ENCODE measurements at regions not wholly inside any gene's neighbourhood (a gene's known extent, or its start where the extent isn't known, plus 50 kb on each side); places are given as distances from the start of the nearest gene placed in this dataset.

DNA sequence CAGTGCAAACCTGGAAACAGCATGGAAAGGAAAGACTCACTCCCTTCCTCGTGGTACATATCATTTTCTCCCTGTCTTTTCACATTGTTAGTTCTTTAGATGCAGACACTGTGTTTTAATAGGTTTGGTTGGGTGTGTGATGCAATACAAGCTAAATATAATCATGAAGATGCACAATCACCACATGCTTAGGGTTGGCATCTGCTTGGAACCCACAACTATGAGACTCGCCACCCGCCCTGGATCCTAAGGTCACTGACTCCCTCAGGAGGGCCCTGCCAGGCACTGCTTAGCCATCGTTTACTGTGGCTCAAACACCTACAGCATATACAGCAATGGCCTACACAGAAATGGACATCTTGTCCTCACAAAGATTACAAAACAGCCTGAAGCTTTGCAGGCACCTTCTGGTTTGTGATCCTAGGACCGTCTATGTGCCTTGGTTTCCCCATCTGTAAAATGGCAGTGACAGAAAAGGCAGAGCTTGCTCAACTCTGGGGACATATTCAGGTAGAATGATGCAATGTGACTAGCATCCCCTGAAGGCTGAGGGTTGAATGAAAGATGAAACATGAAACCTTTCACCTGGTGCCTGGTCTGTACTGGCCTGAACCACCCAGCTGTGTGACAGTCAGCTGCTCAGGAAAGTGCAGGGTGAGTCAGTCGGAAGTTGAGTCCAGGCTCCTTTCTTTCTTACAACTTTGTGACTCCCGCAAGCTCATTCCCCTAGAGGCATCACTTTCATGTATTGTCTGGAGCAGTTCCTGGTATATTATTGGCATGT, 123.6 kb upstream of the PFN2 start:
- no peak for DNase-seq (ENCODE audit: low read depth in 3 of 3)

DNA sequence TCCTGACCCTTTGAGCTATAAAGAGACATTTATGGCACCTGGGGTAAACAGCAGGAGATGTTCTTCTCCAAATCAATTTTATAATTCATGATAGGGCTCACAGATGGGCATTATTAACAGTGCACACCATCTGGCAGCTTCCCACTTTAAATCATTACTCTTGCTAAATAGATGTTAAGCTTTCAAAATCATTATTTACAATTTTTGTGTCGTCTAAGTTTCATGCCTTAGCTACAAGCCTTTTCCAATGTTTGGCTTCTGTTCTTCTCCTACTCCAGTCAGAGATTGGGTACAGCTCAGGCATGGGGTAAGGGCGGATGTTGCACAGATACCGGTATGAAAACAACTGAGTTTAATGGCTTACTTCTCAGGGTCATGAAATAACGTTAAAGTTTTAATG, 120.9 kb upstream of the PFN2 start:
- no peak for DNase-seq (ENCODE audit: low read depth in 3 of 3)

GRCh38 chr3:150090877-150091276, 120.2 kb upstream of the PFN2 start:
- DNase-seq (ENCODE audit: low read depth in 3 of 3), result no peak

DNA sequence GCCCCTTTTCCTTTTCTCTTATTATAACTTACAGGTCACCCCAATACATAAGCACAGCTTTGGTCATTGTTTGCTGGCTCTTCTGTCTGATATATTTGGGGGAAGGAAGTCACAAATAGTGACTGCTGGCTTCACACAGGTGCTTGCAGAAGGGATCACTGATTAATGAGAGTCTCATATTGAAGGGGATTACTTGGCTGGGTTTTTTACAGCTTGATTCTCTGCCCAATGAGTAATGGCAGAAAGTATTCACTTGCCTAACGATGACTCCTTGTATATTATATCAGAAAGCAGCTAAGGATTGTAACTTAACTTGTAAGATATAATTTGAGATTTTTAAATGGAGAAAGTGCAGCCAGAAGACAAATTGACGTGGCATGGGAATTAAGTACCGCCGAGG, 119.3 kb upstream of the PFN2 start:
- no peak for DNase-seq (ENCODE audit: low read depth in 3 of 3)

DNA sequence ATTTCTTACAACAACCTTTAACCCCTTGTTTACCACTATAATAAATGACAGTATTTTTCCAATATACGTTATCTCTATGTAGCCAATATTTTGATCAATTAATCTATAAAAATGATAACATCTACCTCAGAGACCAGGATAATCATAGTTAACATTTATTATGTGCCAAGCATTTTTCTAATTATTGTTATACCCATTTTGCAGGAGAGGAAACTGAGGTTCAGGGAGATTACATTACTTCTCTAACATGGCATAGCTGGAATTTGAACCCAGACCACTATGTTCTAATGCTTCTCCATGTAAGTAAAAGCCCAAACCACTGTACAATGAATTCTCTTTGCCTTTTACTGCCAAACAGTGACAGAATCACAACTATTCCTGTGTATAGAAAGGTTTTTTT, 113.4 kb upstream of the PFN2 start:
- no peak for DNase-seq (ENCODE audit: low read depth in 3 of 3)

DNA sequence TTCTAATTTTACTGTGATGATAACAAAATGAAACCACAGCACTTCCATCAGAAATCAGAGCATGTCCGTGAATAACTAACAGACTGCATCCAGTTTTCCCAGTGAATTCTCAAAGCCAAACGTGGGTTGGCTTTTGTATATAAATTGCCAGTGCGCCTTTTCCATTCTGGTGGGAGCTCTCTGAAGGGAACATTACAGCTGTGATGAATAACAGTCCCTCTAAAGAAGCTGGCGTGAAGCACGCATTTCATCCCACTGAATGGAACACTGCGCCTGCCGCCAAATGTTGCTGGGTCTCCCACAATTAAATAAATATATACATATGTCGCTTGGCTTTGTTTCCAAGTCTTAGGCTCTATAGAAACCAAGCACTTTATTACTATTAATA, 113.0 kb upstream of the PFN2 start:
- no peak for DNase-seq (ENCODE audit: low read depth in 3 of 3)

- no peak for DNase-seq (ENCODE audit: low read depth in 3 of 3)
These were observed 112.4 kb upstream of the PFN2 start for GRCh38 chr3:150082898-150083654.

DNA sequence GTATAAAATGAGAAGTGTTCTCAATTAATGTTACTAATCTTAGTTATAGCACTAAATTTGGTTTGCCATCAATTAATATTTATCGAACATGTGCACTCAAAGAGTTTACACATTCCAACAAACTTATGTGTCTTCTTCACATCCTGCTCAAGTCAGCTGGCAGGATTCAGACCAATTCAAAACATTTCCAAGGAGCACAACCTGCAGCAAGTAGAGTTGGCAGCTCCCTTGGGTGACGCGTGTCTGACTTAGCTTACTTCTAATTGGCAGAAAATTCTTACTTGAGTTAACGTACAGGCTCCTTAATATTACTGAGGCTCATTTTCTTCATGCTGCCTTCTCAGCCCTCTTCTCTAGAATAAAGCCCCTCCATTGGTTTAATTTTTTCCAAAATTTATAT, 110.4 kb upstream of the PFN2 start:
- DNase-seq (ENCODE audit: low read depth in 3 of 3), result no peak

GRCh38 chr3:150080058-150080730, 109.5 kb upstream of the PFN2 start:
- no peak for DNase-seq (ENCODE audit: low read depth in 3 of 3)

DNA sequence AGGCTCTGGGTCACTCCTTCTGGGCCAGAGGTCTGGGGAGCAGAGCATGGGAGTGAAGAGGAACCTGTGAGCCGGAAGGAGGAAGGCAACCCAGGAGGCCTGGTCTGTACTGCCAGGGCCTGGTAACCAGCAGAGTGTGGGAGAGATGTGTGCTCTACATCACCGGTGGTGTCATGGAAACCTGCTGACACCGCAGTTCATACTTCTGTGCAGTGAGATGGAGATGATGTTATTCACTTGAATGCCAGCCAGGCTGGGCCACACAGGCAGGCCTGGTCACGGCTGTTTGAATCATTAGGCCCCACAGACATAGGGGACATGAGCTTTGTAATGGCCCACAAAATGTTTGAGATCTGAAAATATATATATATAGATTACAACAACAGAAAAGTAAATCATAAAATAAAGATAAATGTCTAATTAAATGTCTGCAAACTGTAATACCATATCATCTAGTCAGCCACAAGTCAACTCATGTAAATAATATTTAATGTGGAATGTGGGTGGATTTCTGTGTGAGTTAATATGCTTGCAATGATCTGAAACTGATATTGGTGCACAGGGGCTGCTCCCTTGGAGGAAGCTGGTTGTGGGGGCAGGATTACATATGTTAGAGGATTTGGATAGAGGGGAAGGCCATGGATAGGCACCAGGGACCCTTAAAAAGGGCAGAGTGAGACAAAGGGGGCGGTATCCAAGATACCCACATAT, 108.5 kb upstream of the PFN2 start:
- no peak for DNase-seq (ENCODE audit: low read depth in 3 of 3)

DNA sequence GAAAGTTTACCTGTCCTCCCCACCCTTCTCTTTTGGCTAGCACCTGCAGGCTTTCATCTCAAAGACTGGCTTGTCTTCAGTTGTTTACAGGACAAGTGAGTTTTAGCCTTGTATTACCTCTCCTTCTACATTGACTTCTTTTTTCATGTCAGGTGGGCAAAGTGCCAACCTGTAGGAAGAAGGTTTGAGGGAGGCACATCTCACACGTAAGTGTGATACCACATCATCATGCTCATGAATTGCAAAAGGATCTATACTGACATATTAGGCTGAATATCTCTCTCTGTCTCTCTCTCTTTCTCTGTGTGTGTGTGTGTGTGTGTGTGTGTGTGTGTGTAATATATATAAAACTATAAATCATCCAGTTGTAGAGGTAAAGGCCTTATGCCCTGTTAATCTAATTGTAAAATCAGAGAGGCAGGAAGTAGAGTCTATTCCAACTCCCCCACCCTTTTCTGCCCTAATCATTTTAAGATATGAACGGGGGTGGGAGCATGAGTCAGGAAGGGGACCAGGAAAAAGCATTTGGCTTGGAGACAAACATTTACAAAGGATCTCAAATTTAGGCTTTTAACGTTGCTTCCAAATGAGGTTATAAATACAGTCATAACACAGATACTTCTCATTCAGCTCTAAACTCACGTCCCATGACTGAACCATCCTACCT, 107.0 kb upstream of the PFN2 start:
- no peak for DNase-seq (ENCODE audit: low read depth in 3 of 3)

GRCh38 chr3:150077107-150077506, 106.4 kb upstream of the PFN2 start:
- DNase-seq (ENCODE audit: low read depth in 3 of 3), result no peak

- no peak for DNase-seq (ENCODE audit: low read depth in 3 of 3)
These were observed 105.7 kb upstream of the PFN2 start for GRCh38 chr3:150076443-150076842.

- DNase-seq (ENCODE audit: low read depth in 3 of 3), result no peak
These were observed 104.7 kb upstream of the PFN2 start for GRCh38 chr3:150075417-150075865.

DNA sequence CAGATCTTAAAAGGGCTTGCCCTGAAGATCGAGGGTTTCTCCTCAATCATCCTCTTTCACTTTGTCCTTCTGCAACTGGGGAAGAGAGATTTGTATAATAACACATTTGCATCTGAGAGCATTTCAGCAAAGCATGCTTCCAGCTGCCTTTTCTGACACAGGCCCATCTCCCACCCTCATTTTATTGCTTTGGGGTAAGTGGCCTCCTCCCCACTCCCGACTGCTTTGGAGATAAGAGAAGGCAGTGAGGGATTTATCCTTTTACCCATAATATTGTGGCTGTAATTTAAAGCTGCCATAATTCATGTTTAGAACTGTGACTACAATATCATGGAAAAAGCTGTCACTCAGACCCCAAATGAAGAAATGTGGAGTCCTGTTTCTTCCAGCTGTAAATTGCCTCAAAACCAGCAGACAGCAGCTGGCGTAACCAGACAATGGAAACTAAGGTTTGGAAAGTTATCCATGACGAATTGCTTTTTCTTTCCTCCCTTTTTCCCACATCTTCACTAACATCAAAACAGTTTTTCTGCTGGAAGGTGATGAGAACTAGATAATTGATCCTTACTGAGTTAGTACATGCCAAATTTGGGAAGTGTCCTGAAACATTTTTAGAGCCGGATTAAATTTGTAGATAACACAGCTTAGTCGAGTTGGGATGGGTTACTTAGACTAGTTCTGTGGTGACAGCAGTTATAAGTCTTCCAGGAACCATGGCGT, 104.2 kb upstream of the PFN2 start:
- no peak for DNase-seq (ENCODE audit: low read depth in 3 of 3)

DNA sequence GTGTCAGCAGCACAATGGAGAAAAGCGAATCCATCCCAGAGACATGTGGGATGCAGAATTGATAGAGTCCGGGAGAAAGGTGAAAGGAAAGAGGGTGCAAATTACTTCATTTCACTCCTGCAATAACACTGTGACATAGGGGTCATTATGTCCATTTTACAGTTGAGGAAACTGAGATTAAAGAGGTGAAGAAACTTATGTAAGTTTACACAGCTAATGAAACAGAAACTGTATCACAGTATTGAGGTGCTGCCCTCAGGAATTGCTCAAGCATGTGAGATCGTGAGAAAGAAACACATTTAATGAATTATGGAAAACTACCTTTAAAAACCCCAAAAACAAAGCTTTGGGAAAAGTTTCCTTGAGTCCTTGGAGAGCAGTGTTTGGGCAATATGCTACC, 103.6 kb upstream of the PFN2 start:
- DNase-seq (ENCODE audit: low read depth in 3 of 3), result no peak

- no peak for DNase-seq (ENCODE audit: low read depth in 3 of 3)
These were observed 102.8 kb upstream of the PFN2 start for GRCh38 chr3:150073513-150073912.

- no peak for DNase-seq (ENCODE audit: low read depth in 3 of 3)
These were observed 102.3 kb upstream of the PFN2 start for GRCh38 chr3:150073031-150073430.

DNA sequence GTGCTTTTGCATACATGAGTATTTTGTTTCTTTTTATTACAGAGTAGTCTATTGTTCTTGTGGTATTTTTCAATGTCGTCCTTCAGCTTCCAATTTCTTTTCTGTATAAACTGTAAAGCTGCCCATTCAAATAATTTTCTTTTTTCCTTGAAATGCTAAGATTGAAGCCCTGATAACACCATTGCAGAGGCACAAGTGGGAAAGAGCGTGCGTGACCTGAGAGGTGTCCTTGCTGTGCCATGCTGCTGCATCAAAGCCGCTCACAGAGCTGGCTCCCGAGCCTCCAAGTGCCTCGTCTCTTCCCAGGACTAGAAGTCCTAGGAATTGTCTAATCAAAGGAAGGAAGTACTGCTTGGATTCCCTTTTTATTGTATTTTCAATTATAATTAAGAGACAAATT, 101.9 kb upstream of the PFN2 start:
- DNase-seq (ENCODE audit: low read depth in 3 of 3), result no peak

DNA sequence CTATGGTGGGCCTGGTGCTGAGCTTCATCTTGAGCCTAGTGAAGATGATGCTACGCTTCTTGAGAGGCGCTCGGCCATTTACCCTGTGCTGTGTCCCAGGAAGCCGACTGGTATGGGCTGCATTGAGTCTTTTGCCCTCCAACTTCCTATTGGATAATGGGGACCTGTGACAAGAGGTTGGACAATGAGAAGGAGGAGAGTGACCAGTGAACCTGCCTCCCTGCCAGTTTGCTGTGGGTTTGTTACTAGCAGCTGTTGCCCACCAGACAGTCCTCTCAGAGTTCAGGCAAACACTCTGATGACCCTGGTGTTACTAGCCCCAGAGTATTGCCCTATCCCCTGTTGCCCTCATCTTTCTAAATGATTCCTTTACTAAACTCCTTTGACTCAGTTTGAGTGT, 99.6 kb upstream of the PFN2 start:
- DNase-seq (ENCODE audit: low read depth in 3 of 3), result no peak

GRCh38 chr3:150069633-150070032, 98.9 kb upstream of the PFN2 start:
- DNase-seq (ENCODE audit: low read depth in 3 of 3), result no peak
